GM23338 (cell line): ENCODE measurements at regions not wholly inside any gene's neighbourhood (a gene's known extent, or its start where the extent isn't known, plus 50 kb on each side); places are given as distances from the start of the nearest gene placed in this dataset.
A peak's percentile ranks its signal among the peaks of the same experiment; 100 is the strongest.

Experiments
- ATAC-seq: fragments of 200-7000 bp; cut with Tn5 transposase; 3 replicates; pipeline ENCODE4 v1.9.1; 2020
- DNase-seq: peaks from one replicate; pipeline ENCODE4 v3.0.0-alpha.2; 2015; ENCODE audit warnings: low spot score
- H2AFZ ChIP-seq: fragments of 200-600 bp; sonication (generic); 2 replicates; pipeline ENCODE4 v1.8.0; 2016; ENCODE audit warnings: antibody characterized with exemption, mild to moderate bottlenecking, moderate library complexity
- H3F3A ChIP-seq: fragments of 200-600 bp; sonication (generic); replicated peaks from 2 replicates; pipeline ENCODE4 v1.8.0; 2017; ENCODE audit warnings: antibody characterized with exemption, mixed run types, low read depth
- H3K27ac ChIP-seq: fragments of 200-600 bp; sonication (generic); 2 replicates; pipeline ENCODE4 v1.6.1; 2016; ENCODE audit warnings: low read depth
- H3K27me3 ChIP-seq: fragments of 200-600 bp; sonication (generic); 2 replicates; pipeline ENCODE4 v1.8.0; 2016; ENCODE audit warnings: mild to moderate bottlenecking, mixed run types, moderate library complexity; ENCODE audit not compliant: insufficient read depth
- H3K36me3 ChIP-seq: fragments of 200-600 bp; sonication (generic); 2 replicates; pipeline ENCODE4 v1.8.0; 2016; ENCODE audit warnings: mild to moderate bottlenecking; ENCODE audit not compliant: insufficient read depth
- H3K4me1 ChIP-seq: fragments of 200-600 bp; sonication (generic); 2 replicates; pipeline ENCODE4 v1.8.0; 2016; ENCODE audit warnings: mild to moderate bottlenecking, moderate library complexity; ENCODE audit not compliant: insufficient read depth
- H3K4me2 ChIP-seq: fragments of 200-600 bp; sonication (generic); 2 replicates; pipeline ENCODE4 v1.7.1; 2017; ENCODE audit warnings: mixed run types
- H3K4me3 ChIP-seq: fragments of 200-600 bp; sonication (generic); 2 replicates; pipeline ENCODE4 v1.6.1; 2016; ENCODE audit warnings: mixed run types
- H3K79me2 ChIP-seq: fragments of 200-600 bp; sonication (generic); replicated peaks from 2 replicates; pipeline ENCODE4 v1.8.0; 2017; ENCODE audit warnings: mild to moderate bottlenecking; ENCODE audit not compliant: insufficient read depth
- H3K9me2 ChIP-seq: fragments of 200-600 bp; sonication (generic); 2 replicates; pipeline ENCODE4 v1.8.0; 2017; ENCODE audit not compliant: insufficient read depth
- H4K20me1 ChIP-seq: fragments of 200-600 bp; sonication (generic); replicated peaks from 2 replicates; pipeline ENCODE4 v1.8.0; 2017; ENCODE audit warnings: mild to moderate bottlenecking; ENCODE audit not compliant: insufficient read depth
- H3K27ac Mint-ChIP-seq: 2 replicates; pipeline ENCODE4 v1.8.0; 2020; ENCODE audit warnings: inconsistent platforms, mild to moderate bottlenecking, moderate library complexity, mixed read lengths
- H3K27me3 Mint-ChIP-seq: 3 replicates; pipeline ENCODE4 v1.8.0; 2022; ENCODE audit warnings: low read depth, mild to moderate bottlenecking, moderate library complexity, mixed read lengths, inconsistent platforms; ENCODE audit not compliant: insufficient read depth, poor library complexity
- H3K36me3 Mint-ChIP-seq: 3 replicates; pipeline ENCODE4 v1.8.0; 2021; ENCODE audit warnings: low read depth, mild to moderate bottlenecking, inconsistent platforms, moderate library complexity, mixed read lengths
- H3K4me1 Mint-ChIP-seq: 3 replicates; pipeline ENCODE4 v1.8.0; 2020; ENCODE audit warnings: mild to moderate bottlenecking, inconsistent platforms, mixed read lengths
- H3K4me3 Mint-ChIP-seq: 3 replicates; pipeline ENCODE4 v1.8.0; 2021; ENCODE audit warnings: moderate library complexity, mild to moderate bottlenecking, inconsistent platforms, mixed read lengths
- H3K9me3 Mint-ChIP-seq: 3 replicates; pipeline ENCODE4 v1.8.0; 2020; ENCODE audit warnings: moderate library complexity, mild to moderate bottlenecking, inconsistent platforms, mixed read lengths
- EZH2 ChIP-seq: fragments of 200-600 bp; sonication (generic); IDR thresholded peaks from one replicate; pipeline ENCODE4 v1.8.0; 2017; ENCODE audit warnings: antibody characterized with exemption, mild to moderate bottlenecking, low read depth; ENCODE audit not compliant: unreplicated experiment
- EZH2phosphoT487 ChIP-seq: fragments of 200-600 bp; sonication (generic); IDR thresholded peaks from one replicate; pipeline ENCODE4 v1.8.1; 2018; ENCODE audit warnings: antibody characterized with exemption; ENCODE audit not compliant: unreplicated experiment
- JUNB ChIP-seq: IDR thresholded peaks from one replicate; pipeline ENCODE4 v1.6.1; 2016; ENCODE audit warnings: antibody characterized with exemption; ENCODE audit not compliant: unreplicated experiment
- NANOG ChIP-seq: IDR thresholded peaks from 2 replicates; pipeline ENCODE4 v1.6.1; 2016; ENCODE audit warnings: antibody characterized with exemption, borderline replicate concordance
- POLR2AphosphoS5 ChIP-seq: IDR thresholded peaks from 2 replicates; pipeline ENCODE4 v1.6.1; 2016; ENCODE audit warnings: antibody characterized with exemption, low read depth
- ZNF114 ChIP-seq: fragments of 250-450 bp; sonication (Bioruptor Pico); IDR thresholded peaks from 2 replicates; pipeline ENCODE4 v1.5.0; 2020; ENCODE audit warnings: mild to moderate bottlenecking, moderate library complexity
- ZNF331 ChIP-seq: fragments of 250-450 bp; sonication (Bioruptor Pico); IDR thresholded peaks from 2 replicates; pipeline ENCODE4 v1.5.0; 2020; ENCODE audit warnings: low read depth, mild to moderate bottlenecking, moderate library complexity
- TF ChIP-seq, protein P1 (sequence below), 2 experiments: fragments of 200-600 bp in 1 of 2; sonication (generic) in 1 of 2; conservative IDR thresholded peaks; 2 replicates each; pipeline versions ENCODE4 v1.5.1 to v1.6.1; 2016 to 2017; ENCODE audit warnings: antibody characterized with exemption in 2 of 2, low read depth in 2 of 2, mild to moderate bottlenecking in 2 of 2, moderate library complexity in 1 of 2
- TF ChIP-seq, protein P2 (sequence below): fragments of 250-450 bp; sonication (Bioruptor Pico); IDR thresholded peaks from 2 replicates; pipeline ENCODE4 v1.5.0; 2020; ENCODE audit warnings: mild to moderate bottlenecking, moderate library complexity
- TF ChIP-seq, protein P3 (sequence below): IDR thresholded peaks from one replicate; pipeline ENCODE4 v1.6.1; 2018; ENCODE audit warnings: antibody characterized with exemption; ENCODE audit not compliant: unreplicated experiment

DNA sequence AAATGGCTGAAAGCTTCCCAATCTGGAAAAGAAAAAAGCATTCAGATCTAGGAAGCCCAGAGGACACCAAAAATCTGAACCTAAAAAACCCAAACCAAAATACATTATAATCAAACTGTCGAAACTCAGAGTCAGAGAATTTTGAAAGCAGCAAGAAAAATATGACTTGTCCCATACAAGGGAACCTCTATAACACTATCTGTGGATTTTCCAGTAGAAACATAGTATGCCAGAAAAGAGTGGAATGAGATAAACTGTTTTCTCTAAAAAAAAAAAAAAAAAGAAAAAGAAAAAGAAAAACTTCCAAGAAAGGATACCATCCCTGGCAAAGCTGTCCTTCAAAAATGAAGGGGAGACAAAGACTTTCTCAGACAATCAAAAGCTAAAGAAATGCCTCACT, 179.0 kb downstream of the POM121L12 start (continued):
- TF ChIP-seq, protein P1, sequence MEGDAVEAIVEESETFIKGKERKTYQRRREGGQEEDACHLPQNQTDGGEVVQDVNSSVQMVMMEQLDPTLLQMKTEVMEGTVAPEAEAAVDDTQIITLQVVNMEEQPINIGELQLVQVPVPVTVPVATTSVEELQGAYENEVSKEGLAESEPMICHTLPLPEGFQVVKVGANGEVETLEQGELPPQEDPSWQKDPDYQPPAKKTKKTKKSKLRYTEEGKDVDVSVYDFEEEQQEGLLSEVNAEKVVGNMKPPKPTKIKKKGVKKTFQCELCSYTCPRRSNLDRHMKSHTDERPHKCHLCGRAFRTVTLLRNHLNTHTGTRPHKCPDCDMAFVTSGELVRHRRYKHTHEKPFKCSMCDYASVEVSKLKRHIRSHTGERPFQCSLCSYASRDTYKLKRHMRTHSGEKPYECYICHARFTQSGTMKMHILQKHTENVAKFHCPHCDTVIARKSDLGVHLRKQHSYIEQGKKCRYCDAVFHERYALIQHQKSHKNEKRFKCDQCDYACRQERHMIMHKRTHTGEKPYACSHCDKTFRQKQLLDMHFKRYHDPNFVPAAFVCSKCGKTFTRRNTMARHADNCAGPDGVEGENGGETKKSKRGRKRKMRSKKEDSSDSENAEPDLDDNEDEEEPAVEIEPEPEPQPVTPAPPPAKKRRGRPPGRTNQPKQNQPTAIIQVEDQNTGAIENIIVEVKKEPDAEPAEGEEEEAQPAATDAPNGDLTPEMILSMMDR (conservative IDR thresholded peaks at IDR 0.05; ENCODE audit: low read depth in 2 of 2) = no peak
- TF ChIP-seq NANOG = no peak
- TF ChIP-seq EZH2 = no peak
- no peak for TF ChIP-seq ZNF331
- no peak for TF ChIP-seq JUNB

DNA sequence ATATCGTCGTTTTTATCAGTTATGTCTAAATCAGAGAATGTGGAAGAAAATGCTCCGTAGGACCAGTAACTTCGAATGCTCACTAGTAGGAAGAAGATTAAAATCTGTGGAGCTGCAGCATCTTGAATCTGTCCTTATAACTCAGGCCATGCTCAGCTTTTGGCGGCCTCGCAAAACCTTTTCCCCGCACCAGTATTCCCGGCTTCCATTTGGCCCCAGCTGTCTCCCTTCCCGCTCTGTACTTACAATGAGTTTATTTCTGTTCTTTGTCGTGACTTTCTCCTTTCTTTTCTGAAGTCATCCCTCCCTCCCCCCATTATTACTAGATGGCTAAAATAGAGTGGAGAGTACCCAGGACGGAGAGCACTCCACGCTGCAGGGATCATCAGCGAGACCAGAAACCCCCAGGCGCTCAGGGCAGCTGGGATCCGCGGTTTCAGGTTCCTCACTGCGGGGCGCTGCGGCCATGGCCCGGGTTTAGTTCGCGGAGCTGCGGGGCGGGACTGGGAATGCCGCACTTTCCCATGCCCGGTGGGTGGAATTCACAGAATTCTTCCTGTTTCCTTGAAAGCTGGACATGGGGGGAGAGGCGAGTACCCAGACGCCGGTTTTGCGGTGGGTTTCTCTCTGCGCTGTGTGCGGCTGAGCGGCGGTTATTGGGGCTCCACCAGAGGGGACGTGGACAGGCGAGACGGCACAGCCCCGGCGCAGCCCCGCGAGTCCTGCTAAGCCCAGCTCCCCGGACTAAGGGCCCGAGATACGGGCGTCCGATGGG, 183.5 kb downstream of the POM121L12 start:
- no peak overlapping the region; the same call in 1 of the 2 replicates for H3K27ac Mint-ChIP-seq
- peaks cover 30% of the 10 kb centered on the region for H3K36me3 Mint-ChIP-seq
- Histone ChIP-seq H3K4me2 (peak overlapping the region; percentile 73), H2AFZ (peak overlapping the region; percentile 93), H3K9me2 (no peaks in the 10 kb centered on the region), H3K27ac (no peak overlapping the region), H4K20me1 (no peaks in the 10 kb centered on the region), H3K4me3 (peak overlapping the region; percentile 64), H3K4me1 (no peaks in the 10 kb centered on the region), H3K79me2 (no peaks in the 10 kb centered on the region), H3F3A (no peaks in the 10 kb centered on the region), H3K27me3 (peaks cover 10% of the 10 kb centered on the region), H3K36me3 (no peaks in the 10 kb centered on the region; the same call in 1 of the 2 replicates)
- H3K4me3 Mint-ChIP-seq = peak overlapping the region; percentile 84
- TF ChIP-seq EZH2phosphoT487 = no peak
- no peak for TF ChIP-seq POLR2AphosphoS5
- no peak for TF ChIP-seq NANOG
- TF ChIP-seq, protein P2, sequence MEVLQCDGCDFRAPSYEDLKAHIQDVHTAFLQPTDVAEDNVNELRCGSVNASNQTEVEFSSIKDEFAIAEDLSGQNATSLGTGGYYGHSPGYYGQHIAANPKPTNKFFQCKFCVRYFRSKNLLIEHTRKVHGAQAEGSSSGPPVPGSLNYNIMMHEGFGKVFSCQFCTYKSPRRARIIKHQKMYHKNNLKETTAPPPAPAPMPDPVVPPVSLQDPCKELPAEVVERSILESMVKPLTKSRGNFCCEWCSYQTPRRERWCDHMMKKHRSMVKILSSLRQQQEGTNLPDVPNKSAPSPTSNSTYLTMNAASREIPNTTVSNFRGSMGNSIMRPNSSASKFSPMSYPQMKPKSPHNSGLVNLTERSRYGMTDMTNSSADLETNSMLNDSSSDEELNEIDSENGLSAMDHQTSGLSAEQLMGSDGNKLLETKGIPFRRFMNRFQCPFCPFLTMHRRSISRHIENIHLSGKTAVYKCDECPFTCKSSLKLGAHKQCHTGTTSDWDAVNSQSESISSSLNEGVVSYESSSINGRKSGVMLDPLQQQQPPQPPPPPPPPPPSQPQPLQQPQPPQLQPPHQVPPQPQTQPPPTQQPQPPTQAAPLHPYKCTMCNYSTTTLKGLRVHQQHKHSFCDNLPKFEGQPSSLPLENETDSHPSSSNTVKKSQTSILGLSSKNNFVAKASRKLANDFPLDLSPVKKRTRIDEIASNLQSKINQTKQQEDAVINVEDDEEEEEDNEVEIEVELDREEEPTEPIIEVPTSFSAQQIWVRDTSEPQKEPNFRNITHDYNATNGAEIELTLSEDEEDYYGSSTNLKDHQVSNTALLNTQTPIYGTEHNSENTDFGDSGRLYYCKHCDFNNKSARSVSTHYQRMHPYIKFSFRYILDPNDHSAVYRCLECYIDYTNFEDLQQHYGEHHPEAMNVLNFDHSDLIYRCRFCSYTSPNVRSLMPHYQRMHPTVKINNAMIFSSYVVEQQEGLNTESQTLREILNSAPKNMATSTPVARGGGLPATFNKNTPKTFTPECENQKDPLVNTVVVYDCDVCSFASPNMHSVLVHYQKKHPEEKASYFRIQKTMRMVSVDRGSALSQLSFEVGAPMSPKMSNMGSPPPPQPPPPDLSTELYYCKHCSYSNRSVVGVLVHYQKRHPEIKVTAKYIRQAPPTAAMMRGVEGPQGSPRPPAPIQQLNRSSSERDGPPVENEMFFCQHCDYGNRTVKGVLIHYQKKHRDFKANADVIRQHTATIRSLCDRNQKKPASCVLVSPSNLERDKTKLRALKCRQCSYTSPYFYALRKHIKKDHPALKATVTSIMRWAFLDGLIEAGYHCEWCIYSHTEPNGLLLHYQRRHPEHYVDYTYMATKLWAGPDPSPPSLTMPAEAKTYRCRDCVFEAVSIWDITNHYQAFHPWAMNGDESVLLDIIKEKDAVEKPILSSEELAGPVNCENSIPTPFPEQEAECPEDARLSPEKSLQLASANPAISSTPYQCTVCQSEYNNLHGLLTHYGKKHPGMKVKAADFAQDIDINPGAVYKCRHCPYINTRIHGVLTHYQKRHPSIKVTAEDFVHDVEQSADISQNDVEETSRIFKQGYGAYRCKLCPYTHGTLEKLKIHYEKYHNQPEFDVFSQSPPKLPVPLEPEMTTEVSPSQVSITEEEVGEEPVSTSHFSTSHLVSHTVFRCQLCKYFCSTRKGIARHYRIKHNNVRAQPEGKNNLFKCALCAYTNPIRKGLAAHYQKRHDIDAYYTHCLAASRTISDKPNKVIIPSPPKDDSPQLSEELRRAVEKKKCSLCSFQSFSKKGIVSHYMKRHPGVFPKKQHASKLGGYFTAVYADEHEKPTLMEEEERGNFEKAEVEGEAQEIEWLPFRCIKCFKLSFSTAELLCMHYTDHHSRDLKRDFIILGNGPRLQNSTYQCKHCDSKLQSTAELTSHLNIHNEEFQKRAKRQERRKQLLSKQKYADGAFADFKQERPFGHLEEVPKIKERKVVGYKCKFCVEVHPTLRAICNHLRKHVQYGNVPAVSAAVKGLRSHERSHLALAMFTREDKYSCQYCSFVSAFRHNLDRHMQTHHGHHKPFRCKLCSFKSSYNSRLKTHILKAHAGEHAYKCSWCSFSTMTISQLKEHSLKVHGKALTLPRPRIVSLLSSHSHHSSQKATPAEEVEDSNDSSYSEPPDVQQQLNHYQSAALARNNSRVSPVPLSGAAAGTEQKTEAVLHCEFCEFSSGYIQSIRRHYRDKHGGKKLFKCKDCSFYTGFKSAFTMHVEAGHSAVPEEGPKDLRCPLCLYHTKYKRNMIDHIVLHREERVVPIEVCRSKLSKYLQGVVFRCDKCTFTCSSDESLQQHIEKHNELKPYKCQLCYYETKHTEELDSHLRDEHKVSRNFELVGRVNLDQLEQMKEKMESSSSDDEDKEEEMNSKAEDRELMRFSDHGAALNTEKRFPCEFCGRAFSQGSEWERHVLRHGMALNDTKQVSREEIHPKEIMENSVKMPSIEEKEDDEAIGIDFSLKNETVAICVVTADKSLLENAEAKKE = no peak
- TF ChIP-seq ZNF114 (CRISPR knock-in tag) = no peak
- TF ChIP-seq, protein P3, sequence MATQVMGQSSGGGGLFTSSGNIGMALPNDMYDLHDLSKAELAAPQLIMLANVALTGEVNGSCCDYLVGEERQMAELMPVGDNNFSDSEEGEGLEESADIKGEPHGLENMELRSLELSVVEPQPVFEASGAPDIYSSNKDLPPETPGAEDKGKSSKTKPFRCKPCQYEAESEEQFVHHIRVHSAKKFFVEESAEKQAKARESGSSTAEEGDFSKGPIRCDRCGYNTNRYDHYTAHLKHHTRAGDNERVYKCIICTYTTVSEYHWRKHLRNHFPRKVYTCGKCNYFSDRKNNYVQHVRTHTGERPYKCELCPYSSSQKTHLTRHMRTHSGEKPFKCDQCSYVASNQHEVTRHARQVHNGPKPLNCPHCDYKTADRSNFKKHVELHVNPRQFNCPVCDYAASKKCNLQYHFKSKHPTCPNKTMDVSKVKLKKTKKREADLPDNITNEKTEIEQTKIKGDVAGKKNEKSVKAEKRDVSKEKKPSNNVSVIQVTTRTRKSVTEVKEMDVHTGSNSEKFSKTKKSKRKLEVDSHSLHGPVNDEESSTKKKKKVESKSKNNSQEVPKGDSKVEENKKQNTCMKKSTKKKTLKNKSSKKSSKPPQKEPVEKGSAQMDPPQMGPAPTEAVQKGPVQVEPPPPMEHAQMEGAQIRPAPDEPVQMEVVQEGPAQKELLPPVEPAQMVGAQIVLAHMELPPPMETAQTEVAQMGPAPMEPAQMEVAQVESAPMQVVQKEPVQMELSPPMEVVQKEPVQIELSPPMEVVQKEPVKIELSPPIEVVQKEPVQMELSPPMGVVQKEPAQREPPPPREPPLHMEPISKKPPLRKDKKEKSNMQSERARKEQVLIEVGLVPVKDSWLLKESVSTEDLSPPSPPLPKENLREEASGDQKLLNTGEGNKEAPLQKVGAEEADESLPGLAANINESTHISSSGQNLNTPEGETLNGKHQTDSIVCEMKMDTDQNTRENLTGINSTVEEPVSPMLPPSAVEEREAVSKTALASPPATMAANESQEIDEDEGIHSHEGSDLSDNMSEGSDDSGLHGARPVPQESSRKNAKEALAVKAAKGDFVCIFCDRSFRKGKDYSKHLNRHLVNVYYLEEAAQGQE = no peak
- TF ChIP-seq EZH2 = no peak
- no peak for TF ChIP-seq JUNB
- peaks cover 37% of the 10 kb centered on the region for H3K9me3 Mint-ChIP-seq
- peak; percentile 95 for ATAC-seq
- H3K4me1 Mint-ChIP-seq = no peaks in the 10 kb centered on the region
- peaks cover 9% of the 10 kb centered on the region for H3K27me3 Mint-ChIP-seq
- peak; percentile 70 for DNase-seq
